T-helper 2 cell treated with Interferon-gamma antibody and Interleukin-4, amounts not matched to agents 5 μg/mL and 100 μg/mL, for 36 hours (primary cell): ENCODE measurements at regions not wholly inside any gene's neighbourhood (a gene's known extent, or its start where the extent isn't known, plus 50 kb on each side); places are given as distances from the start of the nearest gene placed in this dataset.

Experiments
- DNase-seq: peaks from one replicate; pipeline ENCODE4 v3.0.0; 2021; ENCODE audit warnings: low spot score
- H3K27ac Mint-ChIP-seq: one replicate; pipeline ENCODE4 v1.8.0; 2021; ENCODE audit warnings: mild to moderate bottlenecking, mixed read lengths
- H3K27me3 Mint-ChIP-seq: one replicate; pipeline ENCODE4 v1.8.0; 2021; ENCODE audit warnings: low read depth, mixed read lengths
- H3K36me3 Mint-ChIP-seq: one replicate; pipeline ENCODE4 v1.8.0; 2021; ENCODE audit warnings: low read depth, mixed read lengths
- H3K4me1 Mint-ChIP-seq: one replicate; pipeline ENCODE4 v1.8.0; 2021; ENCODE audit warnings: low read depth, mixed read lengths
- H3K4me3 Mint-ChIP-seq: one replicate; pipeline ENCODE4 v1.8.0; 2022; ENCODE audit warnings: mild to moderate bottlenecking, moderate library complexity, mixed read lengths
- H3K9me3 Mint-ChIP-seq: one replicate; pipeline ENCODE4 v1.8.0; 2021; ENCODE audit warnings: mixed read lengths

GRCh38 chr4:175385797-175386196 is 426.3 kb downstream of the GPM6A start:
- Mint-ChIP-seq H3K4me1 (no peaks in the 10 kb centered on the region), H3K4me3 (no peak overlapping the region), H3K27me3 (no peaks in the 10 kb centered on the region), H3K27ac (no peak overlapping the region), H3K9me3 (peaks cover 7% of the 10 kb centered on the region), H3K36me3 (no peaks in the 10 kb centered on the region)
- no peak for DNase-seq

GRCh38 chr4:175386776-175387507 is 425.1 kb downstream of the GPM6A start:
- H3K4me3 Mint-ChIP-seq = no peak overlapping the region
- peaks cover 7% of the 10 kb centered on the region for H3K9me3 Mint-ChIP-seq
- H3K27me3 Mint-ChIP-seq = no peaks in the 10 kb centered on the region

DNA sequence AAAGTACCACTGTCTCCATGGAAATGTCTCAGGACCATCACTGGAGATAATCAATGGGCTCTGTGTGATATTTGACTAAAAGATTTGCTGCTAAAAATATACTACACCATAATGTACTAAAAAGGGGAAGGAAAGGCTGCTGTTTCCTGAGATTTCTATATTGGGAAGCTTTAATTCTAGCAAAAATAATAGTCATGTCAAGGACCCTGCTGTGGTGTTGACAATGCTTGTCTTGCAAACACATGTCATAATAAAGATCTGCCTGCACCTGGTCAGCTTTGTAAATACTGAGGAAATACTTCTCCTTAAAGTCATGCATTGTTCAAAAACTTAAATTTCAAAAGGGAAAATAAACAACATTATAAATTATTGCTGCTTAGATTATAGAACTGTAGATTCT is 417.9 kb downstream of the GPM6A start:
- H3K4me3 Mint-ChIP-seq = no peak overlapping the region
- no peak for DNase-seq
- H3K27me3 Mint-ChIP-seq = no peaks in the 10 kb centered on the region
- no peaks in the 10 kb centered on the region for H3K9me3 Mint-ChIP-seq
- H3K36me3 Mint-ChIP-seq = no peaks in the 10 kb centered on the region
- H3K27ac Mint-ChIP-seq = no peak overlapping the region
- no peaks in the 10 kb centered on the region for H3K4me1 Mint-ChIP-seq

More at GRCh38 chr4:175386776-175387507, 425.1 kb downstream of the GPM6A start:
- H3K27ac Mint-ChIP-seq = no peak overlapping the region
- H3K4me1 Mint-ChIP-seq = no peaks in the 10 kb centered on the region
- no peak for DNase-seq
- H3K36me3 Mint-ChIP-seq = no peaks in the 10 kb centered on the region

DNA sequence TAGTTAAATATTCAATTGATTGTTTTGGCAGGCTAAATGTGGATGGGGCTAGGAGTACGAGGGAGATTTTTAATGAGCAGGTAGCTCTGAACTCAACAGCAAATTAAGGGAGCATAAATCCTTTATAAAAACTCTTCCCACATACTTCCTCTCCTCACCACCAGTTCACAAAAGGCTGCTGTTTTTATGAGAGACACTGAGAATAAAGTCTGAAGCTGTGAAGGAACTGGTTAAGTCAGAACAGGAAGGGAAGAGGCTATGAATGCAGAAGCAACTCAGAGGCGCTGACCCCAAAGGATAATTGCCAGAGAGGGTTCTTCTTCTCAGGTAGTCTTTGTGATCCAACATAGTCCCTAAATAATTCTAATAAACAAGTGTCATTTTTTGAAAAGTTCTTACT is 406.1 kb downstream of the GPM6A start:
- Mint-ChIP-seq H3K27ac (no peak overlapping the region), H3K4me1 (no peaks in the 10 kb centered on the region), H3K9me3 (peaks cover 4% of the 10 kb centered on the region), H3K36me3 (no peaks in the 10 kb centered on the region), H3K27me3 (no peaks in the 10 kb centered on the region), H3K4me3 (no peak overlapping the region)
- DNase-seq = no peak

GRCh38 chr4:175407926-175408325 is 404.1 kb downstream of the GPM6A start:
- DNase-seq = no peak
- Mint-ChIP-seq H3K4me3 (no peak overlapping the region), H3K4me1 (no peaks in the 10 kb centered on the region), H3K9me3 (peaks cover 4% of the 10 kb centered on the region), H3K27me3 (no peaks in the 10 kb centered on the region), H3K27ac (no peak overlapping the region), H3K36me3 (no peaks in the 10 kb centered on the region)

- Mint-ChIP-seq H3K27ac (no peak overlapping the region), H3K36me3 (no peaks in the 10 kb centered on the region), H3K27me3 (no peaks in the 10 kb centered on the region), H3K4me1 (no peaks in the 10 kb centered on the region), H3K9me3 (peaks cover 7% of the 10 kb centered on the region), H3K4me3 (no peak overlapping the region)
- no peak for DNase-seq
Measured at GRCh38 chr4:175411251-175411650, 400.8 kb downstream of the GPM6A start.

DNA sequence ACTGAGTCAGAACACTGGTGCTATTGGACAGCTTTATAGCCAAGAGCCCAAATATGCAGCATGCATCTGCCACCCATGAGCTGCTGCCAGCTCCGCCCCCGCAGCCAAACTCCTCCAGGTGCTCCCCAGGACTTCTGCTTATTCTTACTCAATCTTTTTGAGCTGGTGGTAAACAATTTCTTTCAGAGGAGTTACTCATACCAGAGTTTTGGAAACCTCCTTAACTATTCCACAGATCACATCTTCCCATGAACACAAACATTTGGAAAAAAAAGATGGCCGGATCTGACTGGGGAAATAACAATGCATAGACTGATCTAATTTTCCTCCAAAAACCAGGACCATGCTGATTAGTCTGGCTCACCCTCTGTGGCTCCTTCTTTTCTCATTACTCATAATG is 399.9 kb downstream of the GPM6A start:
- Mint-ChIP-seq H3K27me3 (no peaks in the 10 kb centered on the region), H3K4me1 (no peaks in the 10 kb centered on the region), H3K27ac (no peak overlapping the region), H3K36me3 (no peaks in the 10 kb centered on the region), H3K9me3 (peaks cover 7% of the 10 kb centered on the region), H3K4me3 (no peak overlapping the region)
- no peak for DNase-seq

- Mint-ChIP-seq H3K4me3 (no peak overlapping the region), H3K27ac (no peak overlapping the region), H3K4me1 (no peaks in the 10 kb centered on the region), H3K36me3 (no peaks in the 10 kb centered on the region), H3K27me3 (no peaks in the 10 kb centered on the region), H3K9me3 (peaks cover 7% of the 10 kb centered on the region)
- DNase-seq = no peak
Measured at GRCh38 chr4:175412746-175413145, 399.3 kb downstream of the GPM6A start.

DNA sequence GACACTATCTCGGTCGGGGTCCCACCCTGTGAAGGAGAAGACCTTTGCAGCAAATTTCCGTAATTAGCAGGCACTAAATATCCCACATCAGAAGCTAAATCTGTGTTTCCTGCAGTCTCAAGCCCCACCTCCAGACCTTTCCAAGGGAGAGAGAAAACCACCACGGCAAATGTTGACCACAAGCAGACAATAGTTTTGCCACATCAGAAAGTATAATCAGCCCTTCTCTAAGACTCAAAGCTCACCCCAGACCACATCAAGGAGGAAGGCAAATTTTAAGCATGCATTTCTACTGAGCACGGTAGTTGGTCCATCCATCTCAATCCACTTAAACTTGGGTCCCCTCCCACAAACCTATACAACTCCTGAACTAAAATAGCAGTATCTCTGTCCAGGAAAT is 398.5 kb downstream of the GPM6A start:
- no peak for DNase-seq
- H3K4me1 Mint-ChIP-seq = no peaks in the 10 kb centered on the region
- no peak overlapping the region for H3K27ac Mint-ChIP-seq
- H3K36me3 Mint-ChIP-seq = no peaks in the 10 kb centered on the region
- H3K27me3 Mint-ChIP-seq = no peaks in the 10 kb centered on the region
- H3K9me3 Mint-ChIP-seq = peaks cover 7% of the 10 kb centered on the region
- H3K4me3 Mint-ChIP-seq = no peak overlapping the region

- Mint-ChIP-seq H3K27ac (no peak overlapping the region), H3K4me1 (no peaks in the 10 kb centered on the region), H3K27me3 (no peaks in the 10 kb centered on the region), H3K36me3 (no peaks in the 10 kb centered on the region), H3K9me3 (peaks cover 7% of the 10 kb centered on the region), H3K4me3 (no peak overlapping the region)
- DNase-seq = no peak
Measured at GRCh38 chr4:175414602-175415001, 397.5 kb downstream of the GPM6A start.

DNA sequence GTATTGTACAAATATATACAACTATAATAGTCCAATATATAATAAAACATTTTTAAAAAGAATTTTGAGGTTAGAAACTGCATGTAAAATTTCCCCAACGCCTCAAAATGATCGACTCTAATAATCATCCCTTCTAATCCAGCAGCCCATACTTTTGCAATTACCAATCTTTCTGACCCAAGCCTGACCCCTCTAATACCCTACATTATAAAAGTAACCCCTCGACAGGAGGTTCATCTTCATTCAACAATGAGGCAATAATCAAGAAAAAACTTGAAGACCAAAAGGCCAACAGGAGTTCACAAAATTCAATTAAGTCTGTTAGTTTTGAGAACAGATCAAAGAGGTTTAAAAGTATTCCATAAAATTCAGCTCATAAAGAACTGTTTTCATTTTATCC is 393.5 kb downstream of the GPM6A start:
- no peaks in the 10 kb centered on the region for H3K4me1 Mint-ChIP-seq
- DNase-seq = no peak
- H3K27ac Mint-ChIP-seq = no peak overlapping the region
- no peaks in the 10 kb centered on the region for H3K36me3 Mint-ChIP-seq
- H3K4me3 Mint-ChIP-seq = no peak overlapping the region
- no peaks in the 10 kb centered on the region for H3K27me3 Mint-ChIP-seq
- H3K9me3 Mint-ChIP-seq = peaks cover 3% of the 10 kb centered on the region

DNA sequence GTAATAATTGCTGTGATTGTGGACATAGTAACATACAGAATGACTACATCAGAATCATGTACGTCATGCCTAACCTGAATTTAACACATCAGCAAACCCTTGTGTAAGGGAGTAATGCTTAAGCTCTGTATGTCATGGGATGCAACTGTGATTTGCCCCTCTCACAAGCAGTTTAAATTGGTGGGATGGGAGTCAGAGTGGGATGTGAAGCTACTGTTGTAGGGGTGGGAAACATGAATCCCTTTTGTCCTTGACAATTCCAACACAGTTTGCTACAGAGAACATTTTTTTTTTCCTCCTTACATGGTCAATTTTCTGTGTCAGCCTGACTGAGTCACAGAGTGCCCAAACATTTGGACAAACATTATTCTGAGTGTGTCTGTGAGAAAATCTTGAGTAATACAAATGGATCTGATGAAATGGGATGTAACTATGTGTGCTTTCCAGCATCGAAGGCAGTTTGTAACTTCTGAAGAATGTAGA is 392.8 kb downstream of the GPM6A start:
- Mint-ChIP-seq H3K27me3 (no peaks in the 10 kb centered on the region), H3K4me3 (no peak overlapping the region), H3K36me3 (no peaks in the 10 kb centered on the region), H3K9me3 (peaks cover 3% of the 10 kb centered on the region), H3K4me1 (no peaks in the 10 kb centered on the region), H3K27ac (no peak overlapping the region)
- DNase-seq = no peak

DNA sequence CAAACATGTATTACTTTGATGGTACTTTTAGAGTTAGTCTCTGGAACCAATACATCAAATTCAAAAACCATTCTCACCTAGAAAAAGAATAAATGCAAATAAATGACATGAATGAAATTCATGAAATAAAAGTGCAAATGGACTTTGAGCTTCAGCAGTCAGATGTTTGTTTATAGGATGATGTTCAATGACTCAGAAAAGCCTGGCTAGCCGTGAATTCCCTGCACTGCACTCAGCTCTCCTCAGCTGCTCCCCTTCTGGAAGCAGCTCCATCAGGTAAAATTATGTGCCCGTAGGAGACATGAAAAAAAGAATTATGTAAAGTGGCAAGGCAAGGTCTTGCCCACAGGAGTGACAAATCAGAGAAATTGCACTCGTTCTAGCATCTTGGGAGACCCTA is 390.6 kb downstream of the GPM6A start:
- no peak overlapping the region for H3K4me3 Mint-ChIP-seq
- H3K27ac Mint-ChIP-seq = no peak overlapping the region
- no peaks in the 10 kb centered on the region for H3K36me3 Mint-ChIP-seq
- H3K9me3 Mint-ChIP-seq = peaks cover 4% of the 10 kb centered on the region
- H3K4me1 Mint-ChIP-seq = no peaks in the 10 kb centered on the region
- no peaks in the 10 kb centered on the region for H3K27me3 Mint-ChIP-seq
- DNase-seq = no peak

GRCh38 chr4:175422331-175422730 is 389.7 kb downstream of the GPM6A start:
- H3K27me3 Mint-ChIP-seq = no peaks in the 10 kb centered on the region
- DNase-seq = no peak
- no peak overlapping the region for H3K27ac Mint-ChIP-seq
- H3K36me3 Mint-ChIP-seq = no peaks in the 10 kb centered on the region
- H3K4me1 Mint-ChIP-seq = no peaks in the 10 kb centered on the region
- H3K9me3 Mint-ChIP-seq = peaks cover 8% of the 10 kb centered on the region
- no peak overlapping the region for H3K4me3 Mint-ChIP-seq

DNA sequence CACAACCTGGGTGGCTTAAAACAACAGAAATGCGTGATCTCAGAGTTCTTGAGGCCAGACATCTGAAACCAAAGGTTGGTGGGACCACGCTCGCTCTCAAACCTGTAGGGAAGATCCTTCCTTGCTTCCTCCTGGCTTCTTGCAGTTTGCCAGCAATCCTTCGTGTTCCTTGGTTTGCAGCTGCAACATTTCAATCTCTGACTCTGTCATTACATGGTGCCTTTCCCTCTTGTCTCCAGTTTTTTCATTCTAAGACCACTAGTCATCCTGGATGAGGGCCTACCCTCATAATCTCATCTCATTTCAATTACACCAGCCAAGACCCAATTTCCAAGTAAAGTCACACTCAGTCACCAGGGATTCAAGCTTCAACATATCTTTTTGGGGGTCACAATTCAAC is 388.0 kb downstream of the GPM6A start:
- H3K9me3 Mint-ChIP-seq = peaks cover 8% of the 10 kb centered on the region
- no peaks in the 10 kb centered on the region for H3K4me1 Mint-ChIP-seq
- H3K27me3 Mint-ChIP-seq = no peaks in the 10 kb centered on the region
- no peak overlapping the region for H3K4me3 Mint-ChIP-seq
- no peaks in the 10 kb centered on the region for H3K36me3 Mint-ChIP-seq
- DNase-seq = no peak
- H3K27ac Mint-ChIP-seq = no peak overlapping the region
